ENCODE measurements at regions not wholly inside any gene's neighbourhood (a gene's known extent, or its start where the extent isn't known, plus 50 kb on each side); places are given as distances from the start of the nearest gene placed in this dataset.
"Not testable (repeated sequence)": the region's sequence is repeated elsewhere in the genome, so short reads cannot be mapped to it uniquely, and the experiment has no call there.

- DNase-seq, result no peak
These were observed 411.2 kb upstream of the TBL1XR1 start for GRCh38 chr3:177608443-177608842.

GRCh38 chr3:177609613-177610012 lies 412.3 kb upstream of the TBL1XR1 start:
- no peak for DNase-seq

GRCh38 chr3:177610262-177610661 lies 413.0 kb upstream of the TBL1XR1 start:
- DNase-seq, result no peak

GRCh38 chr3:177610686-177611633 lies 413.7 kb upstream of the TBL1XR1 start:
- DNase-seq, result no peak

- DNase-seq, result no peak
These were observed 414.6 kb upstream of the TBL1XR1 start for GRCh38 chr3:177611752-177612334.

- no peak for DNase-seq
These were observed 416.6 kb upstream of the TBL1XR1 start for GRCh38 chr3:177613901-177614300.

GRCh38 chr3:177615015-177615414 lies 417.7 kb upstream of the TBL1XR1 start:
- DNase-seq, result no peak

- DNase-seq, result no peak
These were observed 421.8 kb upstream of the TBL1XR1 start for GRCh38 chr3:177618873-177619733.

GRCh38 chr3:177620073-177620472 lies 422.8 kb upstream of the TBL1XR1 start:
- DNase-seq, result no peak

GRCh38 chr3:177622520-177622919 lies 425.2 kb upstream of the TBL1XR1 start:
- no peak for DNase-seq

- DNase-seq, result no peak
These were observed 425.8 kb upstream of the TBL1XR1 start for GRCh38 chr3:177622982-177623617.

- DNase-seq, result no peak
These were observed 427.5 kb upstream of the TBL1XR1 start for GRCh38 chr3:177624528-177625495.

GRCh38 chr3:177626045-177626444 lies 428.8 kb upstream of the TBL1XR1 start:
- DNase-seq, result no peak

- not testable (repeated sequence) for DNase-seq
These were observed 430.9 kb upstream of the TBL1XR1 start for GRCh38 chr3:177628095-177628719.

GRCh38 chr3:177629276-177629675 lies 432.0 kb upstream of the TBL1XR1 start:
- DNase-seq, result no peak

GRCh38 chr3:177633671-177634207 lies 436.5 kb upstream of the TBL1XR1 start:
- no peak for DNase-seq

GRCh38 chr3:177635601-177636106 lies 438.4 kb upstream of the TBL1XR1 start:
- DNase-seq, result not testable (repeated sequence)

- no peak for DNase-seq
These were observed 443.2 kb upstream of the TBL1XR1 start for GRCh38 chr3:177640319-177640965.

- no peak for DNase-seq
These were observed 443.9 kb upstream of the TBL1XR1 start for GRCh38 chr3:177641206-177641605.
